ENCODE measurements at regions not wholly inside any gene's neighbourhood (a gene's known extent, or its start where the extent isn't known, plus 50 kb on each side); places are given as distances from the start of the nearest gene placed in this dataset.
A peak's percentile ranks its signal among the peaks of the same experiment; 100 is the strongest.

- DNase-seq, result no peak
These were observed 87.2 kb upstream of the CISTR start for GRCh38 chr12:53838978-53839377.

GRCh38 chr12:53840316-53840715 is 88.5 kb upstream of the CISTR start:
- DNase-seq, result no peak

GRCh38 chr12:53842686-53843085 is 90.9 kb upstream of the CISTR start:
- DNase-seq, result no peak

GRCh38 chr12:53843545-53843944 is 91.8 kb upstream of the CISTR start:
- no peak for DNase-seq

GRCh38 chr12:53844994-53845844 is 93.4 kb upstream of the HOXC13 start:
- DNase-seq, result no peak

GRCh38 chr12:53845932-53846331 is 92.7 kb upstream of the HOXC13 start:
- DNase-seq, result no peak

GRCh38 chr12:53849113-53849512 is 89.5 kb upstream of the HOXC13 start:
- DNase-seq, result no peak

GRCh38 chr12:53849656-53850055 is 89.0 kb upstream of the HOXC13 start:
- no peak for DNase-seq

GRCh38 chr12:53852061-53852460 is 86.6 kb upstream of the HOXC13 start:
- peak; percentile 6 for DNase-seq

- no peak for DNase-seq
These were observed 85.6 kb upstream of the HOXC13 start for GRCh38 chr12:53852992-53853391.

- DNase-seq, result no peak
These were observed 83.8 kb upstream of the HOXC13 start for GRCh38 chr12:53854701-53855316.

GRCh38 chr12:53856132-53856531 is 82.5 kb upstream of the HOXC13 start:
- DNase-seq, result peak; percentile 50

GRCh38 chr12:53857666-53858065 is 81.0 kb upstream of the HOXC13 start:
- no peak for DNase-seq

- DNase-seq, result no peak
These were observed 77.9 kb upstream of the HOXC13 start for GRCh38 chr12:53860426-53861345.

- DNase-seq, result no peak
These were observed 76.4 kb upstream of the HOXC13 start for GRCh38 chr12:53862206-53862605.

- DNase-seq, result no peak
These were observed 75.8 kb upstream of the HOXC13 start for GRCh38 chr12:53862831-53863230.

GRCh38 chr12:53866727-53867126 is 71.9 kb upstream of the HOXC13 start:
- no peak for DNase-seq

GRCh38 chr12:53867216-53868012 is 71.2 kb upstream of the HOXC13 start:
- DNase-seq, result no peak

- no peak for DNase-seq
These were observed 70.1 kb upstream of the HOXC13 start for GRCh38 chr12:53868511-53868986.

- DNase-seq, result peak; percentile 60
These were observed 69.1 kb upstream of the HOXC13 start for GRCh38 chr12:53869500-53869899.

- no peak for DNase-seq
These were observed 68.5 kb upstream of the HOXC13 start for GRCh38 chr12:53870117-53870516.

GRCh38 chr12:53871367-53871766 is 67.3 kb upstream of the HOXC13 start:
- no peak for DNase-seq
